DMS153 treated with DMSO at 0.1 percent for 48 hours (cell line): ENCODE measurements at regions not wholly inside any gene's neighbourhood (a gene's known extent, or its start where the extent isn't known, plus 50 kb on each side); places are given as distances from the start of the nearest gene placed in this dataset.
A peak's percentile ranks its signal among the peaks of the same experiment; 100 is the strongest.
"Not testable (repeated sequence)": the region's sequence is repeated elsewhere in the genome, so short reads cannot be mapped to it uniquely, and the experiment has no call there.

Experiments
- DNase-seq: peaks from one replicate; lab custom pipeline; 2025; ENCODE audit not compliant: unreplicated experiment; lab: John Stamatoyannopoulos, UW

- DNase-seq = no peak
Observed at GRCh38 chr10:117782276-117782675, 239.7 kb downstream of the EMX2 start.

DNA sequence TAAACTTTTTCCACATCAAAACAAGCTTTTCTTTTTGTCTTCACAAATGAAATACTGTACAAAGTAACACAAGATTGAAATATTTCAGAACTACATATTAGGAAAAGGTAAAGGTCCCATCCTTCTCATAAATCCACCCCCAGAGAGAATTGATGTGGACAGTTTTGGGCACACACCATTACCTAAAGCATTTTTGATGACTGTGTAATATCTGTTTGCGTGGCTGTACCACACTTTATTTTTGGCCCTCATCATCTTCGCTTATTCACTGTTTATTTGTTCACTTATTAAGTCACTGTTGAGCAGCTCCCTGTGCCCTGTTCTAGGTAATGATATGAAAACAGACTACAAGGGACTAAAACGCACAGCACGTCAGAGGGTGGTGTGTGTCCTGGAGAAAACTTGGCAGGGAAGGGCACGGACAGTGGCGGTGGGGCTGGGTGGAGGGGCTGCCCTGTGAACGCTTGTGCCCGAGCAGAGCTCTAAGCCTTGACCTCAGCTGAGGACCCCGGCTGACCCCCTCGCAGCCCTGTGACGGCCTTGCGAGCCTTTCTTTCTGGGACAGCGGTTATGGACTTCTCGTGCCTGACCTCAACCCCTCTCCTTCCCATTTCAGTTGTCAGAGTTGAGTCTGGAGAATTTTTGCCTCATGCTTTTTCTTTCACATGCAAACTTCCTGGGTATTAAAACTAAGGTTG lies 241.3 kb downstream of the EMX2 start:
- DNase-seq = no peak

- DNase-seq = no peak
Observed at GRCh38 chr10:117784776-117785175, 242.2 kb downstream of the EMX2 start.

DNA sequence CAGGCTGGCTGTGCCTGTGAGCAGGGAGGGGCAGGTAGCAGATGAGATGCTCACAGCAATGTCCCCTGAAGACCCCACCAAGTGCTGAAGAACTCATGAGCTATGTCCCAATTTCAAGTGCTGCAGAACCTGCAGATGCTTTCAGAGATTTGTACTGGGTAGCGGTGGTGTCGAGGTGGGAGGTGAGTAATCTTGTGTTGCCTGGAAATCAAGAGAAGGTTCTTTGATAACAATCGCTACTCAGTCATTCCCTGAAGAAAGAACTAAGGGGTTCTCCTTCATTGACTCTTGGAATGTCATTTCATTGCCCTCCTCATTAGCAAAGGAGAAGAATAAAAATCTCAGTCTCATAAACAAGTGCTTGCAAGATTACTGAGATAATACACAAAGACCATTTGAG lies 246.4 kb downstream of the EMX2 start:
- no peak for DNase-seq

DNA sequence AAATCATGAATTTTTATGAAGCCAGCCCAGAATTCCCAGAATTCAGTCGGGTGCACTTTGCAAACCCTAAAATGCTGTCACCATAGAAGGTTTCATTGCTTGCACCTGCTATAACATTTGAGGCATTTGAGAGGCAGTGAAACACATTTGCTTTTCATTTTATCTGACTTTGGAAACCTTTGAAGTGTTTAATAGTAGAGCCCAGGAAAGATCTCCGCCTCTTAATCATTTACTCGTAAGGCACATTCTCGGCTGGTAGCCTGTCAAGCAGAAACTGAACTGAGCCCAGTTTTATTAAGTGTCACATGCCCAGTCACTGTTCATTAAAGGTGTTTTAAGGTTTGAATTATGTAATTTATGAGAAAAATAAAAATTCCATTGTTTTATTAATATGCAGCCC lies 247.6 kb downstream of the EMX2 start:
- DNase-seq = no peak

DNA sequence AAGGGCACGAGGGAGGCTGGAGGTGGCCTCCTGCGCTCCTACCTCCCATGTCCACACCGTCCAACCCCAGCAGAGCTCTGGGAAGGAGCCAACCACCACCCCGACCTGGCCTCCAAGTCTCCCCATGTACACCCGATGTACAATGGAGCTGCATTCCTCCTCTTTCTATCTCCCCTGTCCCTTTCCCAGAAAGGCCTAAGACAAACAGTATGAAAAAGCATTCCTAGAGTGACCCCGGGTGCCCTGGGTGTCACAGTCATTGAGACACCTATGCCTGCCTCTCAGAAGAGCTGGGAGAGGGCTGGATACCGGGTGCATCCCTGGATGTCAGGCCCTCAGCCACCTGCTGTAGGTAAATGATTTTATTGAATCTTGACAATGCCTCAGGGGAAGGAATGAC lies 248.1 kb downstream of the EMX2 start:
- no peak for DNase-seq

DNA sequence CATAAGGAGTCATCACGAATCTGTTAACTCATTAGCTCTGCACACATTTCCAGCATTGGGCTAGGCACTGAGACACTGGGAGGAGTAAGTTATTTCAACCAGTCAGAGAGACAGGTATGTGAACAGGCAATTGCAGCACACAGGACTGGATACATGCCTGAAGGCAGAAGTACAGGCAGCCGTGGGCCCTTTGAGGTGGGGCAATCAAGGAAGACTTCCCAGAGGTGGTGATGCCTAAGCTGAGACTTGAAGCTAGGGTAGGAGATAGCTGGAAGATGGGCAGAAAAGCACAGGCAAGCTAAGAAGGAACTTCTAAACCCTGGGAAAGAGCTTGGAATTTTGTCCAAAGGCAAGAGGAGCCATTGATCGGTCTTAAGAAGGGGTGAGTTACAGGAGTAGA lies 249.7 kb downstream of the EMX2 start:
- no peak for DNase-seq

DNA sequence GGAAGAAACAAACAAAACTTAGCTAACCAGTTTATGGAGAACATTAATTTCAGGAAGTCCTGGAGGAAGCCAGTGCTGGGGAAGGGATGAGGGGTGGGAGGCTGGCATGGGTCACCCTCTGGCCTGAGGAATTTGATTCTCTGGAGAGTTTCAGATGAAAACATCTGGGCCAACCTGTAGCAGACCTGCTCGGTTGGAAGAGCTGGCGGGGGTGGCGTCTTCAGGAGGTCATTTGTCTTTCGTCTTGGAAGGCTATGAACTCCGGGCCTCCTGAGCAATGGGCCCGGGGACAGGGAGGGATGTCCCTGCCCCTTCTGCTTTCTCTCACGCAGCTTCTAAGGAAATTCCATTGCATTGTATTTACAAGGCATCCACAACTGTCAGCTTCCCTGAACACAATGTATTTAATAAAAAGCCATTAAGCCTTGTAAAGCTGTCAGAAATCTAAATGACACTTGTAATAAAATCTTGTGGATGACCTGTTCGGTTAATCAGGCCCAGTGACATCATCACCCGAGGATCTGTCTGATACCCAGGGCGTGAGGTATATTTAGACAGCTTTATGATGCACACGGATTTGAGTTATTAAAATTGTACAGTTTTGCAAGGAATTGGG lies 250.5 kb downstream of the RAB11FIP2 start:
- no peak for DNase-seq

DNA sequence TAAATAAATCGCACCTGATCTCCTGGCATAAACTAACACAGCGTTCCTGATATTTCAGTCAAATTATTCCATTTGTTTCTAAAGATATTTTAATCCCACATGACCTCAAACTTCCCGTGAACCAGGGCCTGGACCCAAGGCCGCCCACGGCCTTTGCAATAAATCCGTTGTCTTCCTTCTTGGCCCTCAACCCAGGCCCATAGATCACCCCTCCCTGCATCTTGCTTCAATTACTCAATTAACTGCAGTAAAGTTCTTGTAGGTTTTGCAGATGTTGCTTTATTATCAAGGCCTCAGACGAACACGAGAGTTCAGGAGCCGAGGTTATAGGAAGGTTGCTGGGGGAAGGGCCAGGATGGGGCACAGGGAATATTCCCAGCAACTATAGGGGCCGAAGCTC lies 249.4 kb downstream of the RAB11FIP2 start:
- no peak for DNase-seq

DNA sequence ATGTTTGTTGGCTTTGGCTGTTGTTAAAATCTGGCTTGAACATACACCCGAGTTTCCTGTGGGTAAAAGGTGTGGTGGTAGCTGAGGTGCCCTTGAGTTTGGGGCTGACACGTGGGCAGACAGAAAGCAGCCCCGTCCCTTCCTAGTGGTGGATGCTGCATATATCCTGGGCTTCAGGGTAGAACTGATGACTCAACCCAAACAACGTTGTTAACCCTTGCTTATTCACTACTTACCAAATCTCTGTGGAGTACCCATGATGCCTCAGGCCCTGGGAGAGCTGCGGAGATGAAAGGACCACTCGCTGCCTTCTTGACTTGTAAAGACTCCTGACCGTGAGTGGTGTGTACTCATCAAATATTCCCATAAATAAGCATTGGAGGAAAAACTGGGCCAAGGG lies 245.1 kb downstream of the RAB11FIP2 start:
- DNase-seq = no peak

DNA sequence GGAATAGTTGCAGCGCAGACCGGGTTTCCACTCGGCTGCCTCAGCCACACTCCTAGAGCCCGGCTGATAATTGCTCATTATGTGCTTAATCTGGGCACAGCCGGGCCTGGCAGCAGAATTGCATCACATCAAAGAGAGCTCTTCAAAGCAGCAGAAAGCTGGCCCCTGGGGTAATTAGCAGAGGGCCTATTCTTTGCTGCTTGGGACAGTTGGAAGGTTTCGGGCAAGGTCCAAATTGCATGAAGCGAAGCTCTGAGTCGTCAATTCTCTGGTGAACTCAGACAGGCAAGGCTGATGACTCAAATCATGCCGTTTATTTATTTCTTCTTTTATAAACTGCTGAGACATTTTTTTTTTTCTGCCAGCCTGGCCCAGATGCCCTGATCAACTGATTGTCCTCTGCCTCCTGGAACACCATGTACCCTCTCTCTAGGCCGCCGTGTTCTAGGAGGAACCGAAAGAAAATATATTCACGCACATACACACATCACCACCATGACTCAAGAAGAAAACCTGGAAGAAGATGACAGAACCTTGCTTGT lies 242.2 kb downstream of the RAB11FIP2 start:
- DNase-seq = no peak

GRCh38 chr10:117805139-117805538 lies 241.6 kb downstream of the RAB11FIP2 start:
- DNase-seq = no peak

DNA sequence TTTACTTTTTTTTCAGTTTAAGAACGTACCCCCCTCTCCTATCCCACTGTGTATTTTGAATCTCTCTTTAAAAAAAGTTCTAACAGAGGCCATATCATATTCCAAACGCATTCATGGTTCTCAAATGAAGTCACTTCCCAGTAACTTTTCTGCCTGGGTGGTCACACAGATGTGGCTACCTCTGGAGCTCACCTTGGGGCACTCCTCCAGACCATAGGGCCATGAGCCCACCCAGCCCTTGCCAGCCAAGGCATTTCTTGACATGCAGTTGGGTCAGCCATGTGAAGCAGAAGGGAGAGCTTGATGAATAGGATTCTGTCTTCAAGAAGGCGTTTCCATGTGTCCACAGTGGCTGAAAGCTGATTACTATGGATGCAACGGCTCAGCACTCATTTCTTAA lies 239.3 kb downstream of the RAB11FIP2 start:
- DNase-seq = no peak

- not testable (repeated sequence) for DNase-seq
Observed at GRCh38 chr10:117815816-117816215, 230.9 kb downstream of the RAB11FIP2 start.

DNA sequence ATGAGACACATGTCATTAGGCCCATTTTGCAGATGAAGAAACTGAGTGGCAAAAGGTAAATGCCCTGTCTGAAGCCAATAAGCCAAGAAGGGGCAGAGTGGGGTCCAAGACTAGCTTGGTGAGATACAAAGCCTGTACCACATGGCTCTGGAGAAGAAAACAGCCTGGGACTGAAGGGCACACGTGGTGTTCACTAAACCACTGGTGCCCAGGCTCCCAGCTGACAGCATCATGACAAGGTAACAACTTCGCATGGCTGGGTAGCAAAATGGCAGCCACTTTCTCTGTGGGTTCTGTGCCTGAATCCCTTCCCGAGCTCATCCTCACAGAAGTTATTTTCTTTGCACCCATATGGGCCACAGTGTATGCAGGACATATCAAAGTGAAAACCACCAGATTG lies 229.6 kb downstream of the RAB11FIP2 start:
- DNase-seq = no peak

GRCh38 chr10:117818721-117819120 lies 228.0 kb downstream of the RAB11FIP2 start:
- DNase-seq = no peak

- DNase-seq = no peak
Observed at GRCh38 chr10:117819304-117819703, 227.4 kb downstream of the RAB11FIP2 start.

GRCh38 chr10:117823980-117824379 lies 222.8 kb downstream of the RAB11FIP2 start:
- no peak for DNase-seq

DNA sequence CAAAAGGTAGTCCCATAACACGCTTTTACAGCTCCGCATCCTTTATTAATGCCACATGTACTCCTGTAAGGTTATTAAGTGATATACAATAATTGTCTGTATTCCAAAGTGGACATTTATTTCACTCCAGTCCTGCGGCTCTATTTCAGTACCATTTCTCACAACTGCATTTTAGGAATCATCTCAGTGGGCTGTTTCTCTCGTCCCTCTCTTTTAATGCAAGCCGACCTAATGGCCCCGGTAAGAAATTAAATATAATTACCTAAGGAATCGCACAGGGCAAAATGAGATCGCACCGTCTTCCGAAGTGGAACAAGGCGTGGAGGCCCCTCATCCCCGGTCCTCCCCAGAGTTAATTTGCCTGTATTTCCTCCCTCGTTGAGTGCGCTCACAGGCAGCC lies 216.5 kb downstream of the RAB11FIP2 start:
- no peak for DNase-seq

GRCh38 chr10:117830787-117831212 lies 215.9 kb downstream of the RAB11FIP2 start:
- peak; percentile 18 for DNase-seq

DNA sequence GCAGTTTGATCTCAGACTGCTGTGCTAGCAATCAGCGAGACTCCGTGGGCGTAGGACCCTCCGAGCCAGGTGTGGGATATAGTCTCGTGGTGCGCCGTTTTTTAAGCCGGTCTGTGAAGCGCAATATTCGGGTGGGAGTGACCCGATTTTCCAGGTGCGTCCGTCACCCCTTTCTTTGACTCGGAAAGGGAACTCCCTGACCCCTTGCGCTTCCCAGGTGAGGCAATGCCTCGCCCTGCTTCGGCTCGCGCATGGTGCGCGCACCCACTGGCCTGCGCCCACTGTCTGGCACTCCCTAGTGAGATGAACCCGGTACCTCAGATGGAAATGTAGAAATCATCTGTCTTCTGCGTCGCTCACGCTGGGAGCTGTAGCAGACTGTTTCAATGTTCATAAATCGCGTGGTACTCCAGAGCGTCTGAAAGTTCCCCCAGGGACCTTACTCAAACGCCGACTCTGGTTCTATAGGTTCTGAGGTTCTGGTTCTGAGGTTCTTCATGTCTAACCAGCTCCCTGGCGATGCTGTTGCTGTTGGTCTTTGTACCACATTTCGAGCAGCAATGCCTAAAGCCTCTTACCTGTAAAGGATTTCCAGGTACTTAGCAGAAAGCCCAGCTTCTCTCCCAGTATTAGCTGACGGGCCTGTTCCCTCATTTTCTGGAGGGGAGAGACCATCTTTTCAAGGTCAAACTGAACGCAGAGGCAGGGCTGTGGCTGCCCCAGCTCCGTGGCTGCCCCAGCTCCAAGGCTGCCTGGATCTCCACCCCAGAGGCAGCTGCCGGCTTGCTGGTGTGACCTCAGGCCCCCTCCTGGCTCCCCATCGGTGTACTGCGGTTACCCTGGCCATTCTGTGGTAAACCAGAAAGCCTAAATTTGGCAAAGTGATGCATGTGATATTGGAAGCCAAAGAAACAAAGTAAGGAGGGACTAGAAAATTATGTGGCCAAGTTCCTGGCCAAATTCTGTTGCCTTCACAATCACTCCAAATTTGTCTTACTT lies 207.9 kb downstream of the RAB11FIP2 start:
- DNase-seq = not testable (repeated sequence)
